HEK293T (cell line): ENCODE measurements at regions not wholly inside any gene's neighbourhood (a gene's known extent, or its start where the extent isn't known, plus 50 kb on each side); places are given as distances from the start of the nearest gene placed in this dataset.

Experiments
- CTCF ChIA-PET: fragments of 350-600 bp; formaldehyde crosslinking; extraction: SDS; loops from one replicate; lab custom pipeline; 2021; ENCODE audit warnings: antibody characterized with exemption, inconsistent platforms; lab: Yijun Ruan, JAX
- POLR2A ChIA-PET: fragments of 350-600 bp; formaldehyde crosslinking; extraction: SDS; loops from one replicate; lab custom pipeline; 2020; ENCODE audit warnings: antibody characterized with exemption, inconsistent platforms; lab: Yijun Ruan, JAX
- DNase-seq: peaks from one replicate; pipeline ENCODE4 v3.0.0; 2012; ENCODE audit warnings: mixed read lengths; ENCODE audit errors: extremely low spot score
- ARNT ChIP-seq: fragments of 450-650 bp; IDR thresholded peaks from 2 replicates; pipeline ENCODE4 v1.6.1; 2017; ENCODE audit warnings: mild to moderate bottlenecking
- BHLHE40 ChIP-seq: fragments of 450-650 bp; IDR thresholded peaks from 2 replicates; pipeline ENCODE4 v1.6.1; 2016; ENCODE audit warnings: mild to moderate bottlenecking, moderate library complexity, borderline replicate concordance
- CTBP1 ChIP-seq: fragments of 450-650 bp; IDR thresholded peaks from 2 replicates; pipeline ENCODE4 v1.6.1; 2016; ENCODE audit warnings: borderline replicate concordance
- ELF4 ChIP-seq: fragments of 450-650 bp; IDR thresholded peaks from 2 replicates; pipeline ENCODE4 v1.6.1; 2017; ENCODE audit warnings: antibody characterized with exemption
- FOXA1 ChIP-seq: fragments of 450-650 bp; IDR thresholded peaks from 2 replicates; pipeline ENCODE4 v1.6.1; 2016; ENCODE audit warnings: mild to moderate bottlenecking
- FOXK2 ChIP-seq: fragments of 450-650 bp; IDR thresholded peaks from 2 replicates; pipeline ENCODE4 v1.6.1; 2016; ENCODE audit warnings: mild to moderate bottlenecking
- FOXM1 ChIP-seq: fragments of 450-650 bp; IDR thresholded peaks from 2 replicates; pipeline ENCODE4 v1.6.1; 2017; ENCODE audit warnings: mild to moderate bottlenecking, borderline replicate concordance
- HDGF ChIP-seq: fragments of 450-650 bp; IDR thresholded peaks from 2 replicates; pipeline ENCODE4 v1.6.1; 2017; ENCODE audit warnings: antibody characterized with exemption, borderline replicate concordance
- L3MBTL2 ChIP-seq: fragments of 450-650 bp; conservative IDR thresholded peaks from 2 replicates; pipeline ENCODE4 v1.6.1; 2016; ENCODE audit warnings: mild to moderate bottlenecking
- LEF1 ChIP-seq: fragments of 450-650 bp; IDR thresholded peaks from 2 replicates; pipeline ENCODE4 v1.6.1; 2017; ENCODE audit warnings: mild to moderate bottlenecking, borderline replicate concordance
- NFRKB ChIP-seq: fragments of 450-650 bp; IDR thresholded peaks from 2 replicates; pipeline ENCODE4 v1.6.1; 2016; ENCODE audit warnings: mild to moderate bottlenecking, moderate library complexity
- SP1 ChIP-seq: fragments of 450-650 bp; IDR thresholded peaks from 2 replicates; pipeline ENCODE4 v1.6.1; 2017
- SUZ12 ChIP-seq: fragments of 450-650 bp; IDR thresholded peaks from 2 replicates; pipeline ENCODE4 v1.6.1; 2016; ENCODE audit warnings: mild to moderate bottlenecking
- TARDBP ChIP-seq: fragments of 450-650 bp; IDR thresholded peaks from 2 replicates; pipeline ENCODE4 v1.6.1; 2016
- ZNF384 ChIP-seq: fragments of 450-650 bp; IDR thresholded peaks from 2 replicates; pipeline ENCODE4 v1.6.1; 2016
- TF ChIP-seq, protein P1 (sequence below): fragments of 450-650 bp; IDR thresholded peaks from 2 replicates; pipeline ENCODE4 v1.6.1; 2016

DNA sequence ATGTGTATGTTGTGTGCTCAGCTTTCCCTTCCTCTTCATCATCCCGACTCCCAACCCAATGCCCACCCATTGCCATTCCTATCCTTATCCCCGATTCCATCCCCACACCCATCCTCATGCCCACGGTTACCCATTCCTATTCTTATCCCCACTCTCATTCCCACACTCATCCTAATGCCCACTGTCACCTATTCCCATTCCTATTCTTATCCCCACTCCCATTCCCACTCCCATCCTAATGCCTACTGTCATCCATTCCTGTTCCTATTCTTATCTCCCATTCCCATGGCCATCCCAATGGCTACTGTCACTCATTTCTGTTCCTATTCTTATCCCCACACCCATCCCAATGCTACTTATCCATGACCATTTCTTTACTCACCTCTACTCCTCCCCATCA lies 254.1 kb downstream of the DHX35 start:
- DNase-seq, result no peak
- ChIA-PET CTCF (no interaction called here), POLR2A (no interaction called here)
- no peak for TF ChIP-seq ARNT
- no peak for TF ChIP-seq NFRKB
- no peak for TF ChIP-seq LEF1
- TF ChIP-seq FOXA1, result no peak
- TF ChIP-seq SP1, result no peak
- no peak for TF ChIP-seq ELF4
- TF ChIP-seq CTBP1, result no peak
- TF ChIP-seq ZNF384, result no peak

GRCh38 chr20:39214828-39215227 lies 252.7 kb downstream of the DHX35 start:
- DNase-seq, result no peak
- CTCF ChIA-PET, result no interaction called here
- no peak for TF ChIP-seq FOXK2
- no peak for TF ChIP-seq TARDBP
- TF ChIP-seq HDGF, result no peak
- no peak for TF ChIP-seq ZNF384
- TF ChIP-seq FOXA1, result no peak
- no peak for TF ChIP-seq ELF4
- no peak for TF ChIP-seq ARNT
- TF ChIP-seq LEF1, result no peak
- no peak for TF ChIP-seq FOXM1
- TF ChIP-seq CTBP1, result no peak
- TF ChIP-seq, protein P1, sequence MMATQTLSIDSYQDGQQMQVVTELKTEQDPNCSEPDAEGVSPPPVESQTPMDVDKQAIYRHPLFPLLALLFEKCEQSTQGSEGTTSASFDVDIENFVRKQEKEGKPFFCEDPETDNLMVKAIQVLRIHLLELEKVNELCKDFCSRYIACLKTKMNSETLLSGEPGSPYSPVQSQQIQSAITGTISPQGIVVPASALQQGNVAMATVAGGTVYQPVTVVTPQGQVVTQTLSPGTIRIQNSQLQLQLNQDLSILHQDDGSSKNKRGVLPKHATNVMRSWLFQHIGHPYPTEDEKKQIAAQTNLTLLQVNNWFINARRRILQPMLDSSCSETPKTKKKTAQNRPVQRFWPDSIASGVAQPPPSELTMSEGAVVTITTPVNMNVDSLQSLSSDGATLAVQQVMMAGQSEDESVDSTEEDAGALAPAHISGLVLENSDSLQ, result no peak
- no peak for TF ChIP-seq NFRKB
- TF ChIP-seq BHLHE40, result no peak
- TF ChIP-seq SUZ12, result no peak
- TF ChIP-seq L3MBTL2, result no peak
- POLR2A ChIA-PET, result no interaction called here

GRCh38 chr20:39213476-39214145 lies 251.5 kb downstream of the DHX35 start:
- TF ChIP-seq BHLHE40 (no peak), SP1 (no peak), ELF4 (no peak), SUZ12 (no peak)
- CTCF ChIA-PET, result no interaction called here
- POLR2A ChIA-PET, result no interaction called here
- no peak for DNase-seq

- ChIA-PET POLR2A (no interaction called here), CTCF (no interaction called here)
- no peak for DNase-seq
- no peak for TF ChIP-seq TARDBP
These were observed 249.1 kb downstream of the DHX35 start for GRCh38 chr20:39211060-39211748.

DNA sequence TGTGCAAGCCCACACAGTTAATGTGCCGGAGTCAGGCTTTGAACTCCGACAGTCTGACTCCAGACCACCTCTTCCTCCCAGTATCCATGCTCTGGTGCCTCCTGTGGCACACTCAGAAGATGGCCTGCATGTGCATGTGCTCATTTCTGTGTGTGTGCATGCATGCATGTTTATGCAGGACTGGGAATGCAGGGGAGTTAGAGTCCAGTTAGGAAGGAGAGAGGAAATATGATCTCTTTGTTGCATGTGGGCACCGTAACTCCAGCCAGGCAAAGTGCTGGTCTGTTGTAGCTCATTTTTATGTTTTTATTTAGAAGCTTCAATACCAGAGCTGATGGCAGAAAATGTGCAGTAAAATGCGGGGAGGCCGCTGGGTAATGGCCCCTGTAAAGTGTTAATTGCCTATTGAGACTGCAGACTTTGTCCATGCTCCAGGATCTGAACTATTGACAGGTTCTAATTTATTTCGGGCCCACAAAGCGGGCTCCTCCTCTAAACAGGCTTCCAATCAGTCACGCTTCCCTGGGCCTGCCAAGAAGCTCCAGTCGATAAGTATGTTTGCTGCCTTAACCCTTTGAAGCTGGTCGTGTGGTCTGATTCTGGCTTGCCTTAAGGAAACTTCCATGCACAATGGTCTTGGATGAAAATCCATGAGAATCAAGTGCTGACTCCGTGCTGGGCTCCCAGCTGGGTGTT lies 248.3 kb downstream of the DHX35 start:
- POLR2A ChIA-PET, result no interaction called here
- TF ChIP-seq ELF4 (no peak), FOXA1 (no peak), FOXM1 (no peak), FOXK2 (no peak), BHLHE40 (no peak), SUZ12 (no peak), HDGF (no peak), LEF1 (no peak), SP1 (no peak), NFRKB (no peak), CTBP1 (no peak), TARDBP (no peak), ZNF384 (no peak), L3MBTL2 (no peak), ARNT (no peak)
- TF ChIP-seq, protein P1, result no peak
- CTCF ChIA-PET, result no interaction called here
- no peak for DNase-seq

GRCh38 chr20:39206899-39207564 lies 244.9 kb downstream of the DHX35 start:
- POLR2A ChIA-PET, result no interaction called here
- no peak for TF ChIP-seq LEF1
- TF ChIP-seq FOXK2, result no peak
- no peak for TF ChIP-seq ZNF384
- TF ChIP-seq, protein P1, result no peak
- TF ChIP-seq HDGF, result no peak

More at GRCh38 chr20:39206899-39207564, 244.9 kb downstream of the DHX35 start:
- DNase-seq, result no peak
- CTCF ChIA-PET, result no interaction called here
